ENCODE measurements at regions not wholly inside any gene's neighbourhood (a gene's known extent, or its start where the extent isn't known, plus 50 kb on each side); places are given as distances from the start of the nearest gene placed in this dataset.

GRCh38 chr6:41429506-41430504 is 94.4 kb downstream of the NCR2 start:
- DNase-seq (ENCODE audit: low read depth) = no peak

GRCh38 chr6:41430875-41431274 is 95.5 kb downstream of the NCR2 start:
- no peak for DNase-seq (ENCODE audit: low read depth)

- DNase-seq (ENCODE audit: low read depth) = no peak
Observed at GRCh38 chr6:41432280-41432679, 96.9 kb downstream of the NCR2 start.

- DNase-seq (ENCODE audit: low read depth) = no peak
Observed at GRCh38 chr6:41434803-41435481, 99.5 kb downstream of the NCR2 start.

GRCh38 chr6:41437604-41438003 is 102.2 kb downstream of the NCR2 start:
- no peak for DNase-seq (ENCODE audit: low read depth)

- no peak for DNase-seq (ENCODE audit: low read depth)
Observed at GRCh38 chr6:41438746-41439145, 103.3 kb downstream of the NCR2 start.

- DNase-seq (ENCODE audit: low read depth) = no peak
Observed at GRCh38 chr6:41439524-41440418, 104.4 kb downstream of the NCR2 start.

GRCh38 chr6:41440958-41441357 is 105.2 kb upstream of the FOXP4 start:
- no peak for DNase-seq (ENCODE audit: low read depth)

- DNase-seq (ENCODE audit: low read depth) = no peak
Observed at GRCh38 chr6:41441598-41442351, 104.4 kb upstream of the FOXP4 start.

- no peak for DNase-seq (ENCODE audit: low read depth)
Observed at GRCh38 chr6:41442352-41442672, 103.9 kb upstream of the FOXP4 start.

- no peak for DNase-seq (ENCODE audit: low read depth)
Observed at GRCh38 chr6:41442800-41443501, 103.2 kb upstream of the FOXP4 start.

GRCh38 chr6:41443616-41444525 is 102.3 kb upstream of the FOXP4 start:
- DNase-seq (ENCODE audit: low read depth) = no peak

GRCh38 chr6:41445261-41445660 is 100.9 kb upstream of the FOXP4 start:
- DNase-seq (ENCODE audit: low read depth) = no peak

- no peak for DNase-seq (ENCODE audit: low read depth)
Observed at GRCh38 chr6:41446132-41446531, 100.0 kb upstream of the FOXP4 start.

GRCh38 chr6:41446907-41447545 is 99.2 kb upstream of the FOXP4 start:
- DNase-seq (ENCODE audit: low read depth) = no peak

GRCh38 chr6:41448256-41448655 is 97.9 kb upstream of the FOXP4 start:
- DNase-seq (ENCODE audit: low read depth) = no peak

GRCh38 chr6:41449399-41450245 is 96.6 kb upstream of the FOXP4 start:
- peak; percentile 45 for DNase-seq (ENCODE audit: low read depth)

- DNase-seq (ENCODE audit: low read depth) = no peak
Observed at GRCh38 chr6:41450581-41450980, 95.6 kb upstream of the FOXP4 start.
